ENCODE measurements at regions not wholly inside any gene's neighbourhood (a gene's known extent, or its start where the extent isn't known, plus 50 kb on each side); places are given as distances from the start of the nearest gene placed in this dataset.

DNA sequence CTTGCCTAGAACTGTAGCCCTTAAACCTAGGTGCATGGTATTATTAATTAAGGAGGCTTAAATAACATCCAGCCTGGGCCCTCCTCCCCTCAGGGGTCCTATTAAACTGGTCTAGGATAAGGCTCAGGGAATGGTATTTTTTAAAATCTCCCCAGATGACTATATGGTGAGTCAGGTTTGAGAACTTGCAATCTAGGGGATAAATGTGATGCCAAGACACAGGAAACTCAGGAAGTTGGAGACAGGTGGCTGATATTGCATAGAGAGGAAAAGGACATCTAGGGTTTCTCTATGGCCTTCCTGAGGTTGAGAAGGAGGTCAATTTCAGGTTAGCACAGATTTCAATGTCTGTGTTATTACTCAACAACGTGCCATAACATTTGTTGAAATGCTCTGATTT, 581.0 kb downstream of the TLE1 start:
- H3K27ac ChIP-seq = no peak overlapping the region
- no peaks in the 10 kb centered on the region for H3K4me1 ChIP-seq
- no peak for DNase-seq
- H3K4me3 ChIP-seq = no peak overlapping the region
- WGBS, 2 donors = 76 to 89% methylated on average over 1 of the region's 1 CpG
- intact Hi-C loops (cut with DNase I) = no loop called here
- TF ChIP-seq EP300 (IDR thresholded peaks at IDR 0.05) (no peak), POLR2AphosphoS5 (IDR thresholded peaks at IDR 0.05) (no peak), POLR2A (IDR thresholded peaks at IDR 0.05) (no peak)
- TF ChIP-seq, protein P1, sequence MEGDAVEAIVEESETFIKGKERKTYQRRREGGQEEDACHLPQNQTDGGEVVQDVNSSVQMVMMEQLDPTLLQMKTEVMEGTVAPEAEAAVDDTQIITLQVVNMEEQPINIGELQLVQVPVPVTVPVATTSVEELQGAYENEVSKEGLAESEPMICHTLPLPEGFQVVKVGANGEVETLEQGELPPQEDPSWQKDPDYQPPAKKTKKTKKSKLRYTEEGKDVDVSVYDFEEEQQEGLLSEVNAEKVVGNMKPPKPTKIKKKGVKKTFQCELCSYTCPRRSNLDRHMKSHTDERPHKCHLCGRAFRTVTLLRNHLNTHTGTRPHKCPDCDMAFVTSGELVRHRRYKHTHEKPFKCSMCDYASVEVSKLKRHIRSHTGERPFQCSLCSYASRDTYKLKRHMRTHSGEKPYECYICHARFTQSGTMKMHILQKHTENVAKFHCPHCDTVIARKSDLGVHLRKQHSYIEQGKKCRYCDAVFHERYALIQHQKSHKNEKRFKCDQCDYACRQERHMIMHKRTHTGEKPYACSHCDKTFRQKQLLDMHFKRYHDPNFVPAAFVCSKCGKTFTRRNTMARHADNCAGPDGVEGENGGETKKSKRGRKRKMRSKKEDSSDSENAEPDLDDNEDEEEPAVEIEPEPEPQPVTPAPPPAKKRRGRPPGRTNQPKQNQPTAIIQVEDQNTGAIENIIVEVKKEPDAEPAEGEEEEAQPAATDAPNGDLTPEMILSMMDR (IDR thresholded peaks at IDR 0.05) = no peak
- no peaks in the 10 kb centered on the region for H3K27me3 ChIP-seq
- no peaks in the 10 kb centered on the region for H3K9me3 ChIP-seq
- H3K36me3 ChIP-seq = no peaks in the 10 kb centered on the region

DNA sequence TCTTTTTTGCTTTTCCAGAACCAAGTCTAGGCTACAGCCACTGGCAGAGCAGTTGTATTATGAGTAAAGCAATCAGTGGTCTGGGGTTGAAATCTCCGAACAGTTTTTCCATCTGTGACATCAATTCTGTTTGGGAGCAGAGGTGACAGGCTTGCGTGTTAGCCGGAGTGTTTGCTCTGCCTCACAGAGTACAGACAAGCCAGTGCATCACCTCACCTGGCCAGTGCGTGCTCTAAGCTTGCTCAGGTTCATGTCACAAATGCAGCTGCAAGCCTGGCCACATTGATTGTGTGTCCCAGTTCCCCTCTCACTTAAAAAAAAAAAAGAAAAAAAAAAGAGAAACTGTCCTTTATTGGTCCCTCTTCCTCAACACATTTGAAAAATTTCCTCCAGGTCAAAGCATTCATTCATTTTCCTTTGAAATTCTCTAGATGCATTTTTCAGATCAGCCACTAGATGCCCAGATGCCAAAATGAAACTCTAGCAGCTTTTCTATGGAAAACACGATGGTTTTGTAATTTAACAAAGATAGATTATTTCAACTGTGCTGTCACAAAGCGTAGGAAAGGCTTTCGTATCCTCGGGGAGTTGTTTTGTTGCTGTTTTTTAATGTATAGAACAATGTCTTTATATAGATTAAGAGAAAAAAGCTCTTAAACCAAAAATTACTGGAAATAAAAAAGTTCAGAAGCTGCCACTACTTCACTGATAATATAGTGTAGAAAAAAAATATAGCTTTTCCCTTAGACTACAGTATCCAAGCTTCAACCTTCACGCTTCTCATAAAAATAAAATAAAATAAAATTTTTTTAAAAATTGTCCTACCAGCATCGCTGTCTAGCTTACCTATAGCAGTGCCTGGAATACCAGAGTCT, 585.5 kb downstream of the TLE1 start:
- Histone ChIP-seq H3K4me3 (no peak overlapping the region), H3K36me3 (no peaks in the 10 kb centered on the region), H3K4me1 (no peaks in the 10 kb centered on the region), H3K27ac (no peak overlapping the region), H3K9me3 (no peaks in the 10 kb centered on the region), H3K27me3 (no peaks in the 10 kb centered on the region)
- 64 to 81% methylated on average over 10 of the region's 10 CpGs for WGBS, 2 donors
- intact Hi-C loops (cut with DNase I) = no loop called here
- no peak for TF ChIP-seq EP300 (IDR thresholded peaks at IDR 0.05)
- TF ChIP-seq, protein P1 (IDR thresholded peaks at IDR 0.05) = no peak
- TF ChIP-seq POLR2AphosphoS5 (IDR thresholded peaks at IDR 0.05) = no peak
- no peak for TF ChIP-seq POLR2A (IDR thresholded peaks at IDR 0.05)
- DNase-seq = no peak

DNA sequence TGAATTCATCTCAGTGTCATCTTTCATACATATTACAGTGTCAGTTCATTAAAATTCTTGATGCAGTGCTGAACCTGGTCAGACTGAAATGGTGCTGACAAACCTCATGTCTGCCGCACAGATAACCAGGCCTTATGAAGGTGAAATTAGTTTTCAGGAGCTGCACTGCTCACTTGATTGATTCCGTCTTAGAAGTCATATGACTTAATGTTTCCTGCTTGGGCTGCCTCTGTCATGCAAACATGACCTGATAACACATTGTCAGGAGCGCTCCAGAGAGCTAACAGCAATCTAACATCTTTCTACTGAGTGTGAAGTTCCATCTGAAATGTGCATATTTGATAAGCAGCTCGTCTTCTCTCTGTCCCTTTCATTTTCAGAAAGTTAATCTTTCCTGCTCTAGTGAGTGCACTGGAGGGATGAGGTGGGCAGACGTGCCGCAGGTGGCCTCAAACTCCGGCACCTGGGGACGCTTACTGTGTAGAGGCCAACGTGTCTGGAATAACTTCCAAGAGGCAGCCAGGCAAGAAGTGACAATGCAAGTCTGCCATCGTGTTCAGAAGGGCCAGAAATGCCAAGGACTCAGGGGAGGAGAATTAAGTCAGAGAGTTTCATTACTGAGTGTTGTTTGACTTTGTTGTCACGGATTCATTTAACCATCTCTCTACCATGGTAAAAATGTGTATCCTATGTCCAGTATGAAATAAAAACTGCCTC, 592.1 kb downstream of the TLE1 start:
- intact Hi-C loops (cut with DNase I) = no loop called here
- DNase-seq = no peak
- no peaks in the 10 kb centered on the region for H3K4me1 ChIP-seq
- H3K27ac ChIP-seq = no peak overlapping the region
- no peaks in the 10 kb centered on the region for H3K27me3 ChIP-seq
- WGBS, 2 donors = 72 to 82% methylated on average over 11 of the region's 11 CpGs
- no peaks in the 10 kb centered on the region for H3K36me3 ChIP-seq
- TF ChIP-seq, protein P1 (IDR thresholded peaks at IDR 0.05) = no peak
- TF ChIP-seq POLR2A (IDR thresholded peaks at IDR 0.05) = no peak
- TF ChIP-seq EP300 (IDR thresholded peaks at IDR 0.05) = no peak
- no peak for TF ChIP-seq POLR2AphosphoS5 (IDR thresholded peaks at IDR 0.05)
- no peak overlapping the region for H3K4me3 ChIP-seq
- no peaks in the 10 kb centered on the region for H3K9me3 ChIP-seq

DNA sequence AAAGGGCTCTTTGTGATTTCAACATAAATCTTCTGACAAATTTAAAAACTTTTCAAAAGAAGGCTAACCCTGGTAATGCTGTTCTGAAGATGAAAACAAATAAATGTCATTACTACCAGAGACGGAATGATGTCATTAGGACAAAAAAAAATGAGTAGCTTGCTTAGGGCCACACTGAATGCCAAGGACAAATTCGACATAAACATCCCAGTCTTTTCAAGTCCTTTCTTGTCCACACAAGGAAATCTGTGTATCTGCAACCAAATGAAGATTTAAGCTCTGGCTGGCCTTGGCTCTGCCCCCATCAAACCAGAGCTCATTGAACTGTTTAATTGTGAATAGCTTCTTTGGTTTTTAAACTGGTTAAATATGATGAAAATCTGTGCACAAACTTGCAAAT, 592.7 kb downstream of the TLE1 start:
- no peak overlapping the region for H3K27ac ChIP-seq
- 57 to 76% methylated on average over 2 of the region's 2 CpGs for WGBS, 2 donors

More for the DNA sequence above, 592.7 kb downstream of the TLE1 start:
- H3K9me3 ChIP-seq = no peaks in the 10 kb centered on the region
- no peaks in the 10 kb centered on the region for H3K27me3 ChIP-seq
- H3K4me3 ChIP-seq = no peak overlapping the region
- no peaks in the 10 kb centered on the region for H3K36me3 ChIP-seq
- TF ChIP-seq EP300 (IDR thresholded peaks at IDR 0.05) (no peak), POLR2A (IDR thresholded peaks at IDR 0.05) (no peak), POLR2AphosphoS5 (IDR thresholded peaks at IDR 0.05) (no peak)
- TF ChIP-seq, protein P1 (IDR thresholded peaks at IDR 0.05) = no peak
- intact Hi-C loops (cut with DNase I) = no loop called here
- no peak for DNase-seq
- no peaks in the 10 kb centered on the region for H3K4me1 ChIP-seq

All from sigmoid colon (tissue), 6 donors.